ENCODE measurements at regions not wholly inside any gene's neighbourhood (a gene's known extent, or its start where the extent isn't known, plus 50 kb on each side); places are given as distances from the start of the nearest gene placed in this dataset.

- no peak overlapping the region for H3K4me3 ChIP-seq (ENCODE audit: low read depth, low read length)
- no peak for TF ChIP-seq CTCF (IDR thresholded peaks at IDR 0.05; ENCODE audit: insufficient read depth, low read depth, low read length)
- H3K36me3 ChIP-seq (ENCODE audit: control insufficient read depth, insufficient read depth, low read length): no peaks in the 10 kb centered on the region
- DNase-seq (ENCODE audit: low read depth): no peak
- H3K27me3 ChIP-seq (ENCODE audit: control insufficient read depth, insufficient read depth, low read length): no peaks in the 10 kb centered on the region
- ChIA-PET CTCF (interaction anchor here (0.8 kb wide), 1 partner anchor 13 kb away, joined by 3 read pairs; no protein-coding TSS in a partner anchor), POLR2A (no interaction called here)
These were observed 323.6 kb downstream of the EIPR1 start for GRCh38 chr2:3054066-3054465.

GRCh38 chr2:3051266-3051665 lies 326.4 kb downstream of the EIPR1 start:
- Histone ChIP-seq H3K27me3 (ENCODE audit: control insufficient read depth, insufficient read depth, low read length) (no peaks in the 10 kb centered on the region), H3K4me3 (ENCODE audit: low read depth, low read length) (no peak overlapping the region), H3K36me3 (ENCODE audit: control insufficient read depth, insufficient read depth, low read length) (no peaks in the 10 kb centered on the region)
- CTCF ChIA-PET: no interaction called here
- POLR2A ChIA-PET: no interaction called here
- DNase-seq (ENCODE audit: low read depth): no peak
- TF ChIP-seq CTCF (IDR thresholded peaks at IDR 0.05; ENCODE audit: insufficient read depth, low read depth, low read length): no peak

GRCh38 chr2:3046170-3046865 lies 331.3 kb downstream of the EIPR1 start:
- ChIA-PET CTCF (no interaction called here), POLR2A (no interaction called here)
- no peak for DNase-seq (ENCODE audit: low read depth)
- Histone ChIP-seq H3K36me3 (ENCODE audit: control insufficient read depth, insufficient read depth, low read length) (no peaks in the 10 kb centered on the region), H3K27me3 (ENCODE audit: control insufficient read depth, insufficient read depth, low read length) (no peaks in the 10 kb centered on the region), H3K4me3 (ENCODE audit: low read depth, low read length) (no peak overlapping the region)
- TF ChIP-seq CTCF (IDR thresholded peaks at IDR 0.05; ENCODE audit: insufficient read depth, low read depth, low read length): no peak

- ChIA-PET CTCF (no interaction called here), POLR2A (no interaction called here)
- Histone ChIP-seq H3K36me3 (ENCODE audit: control insufficient read depth, insufficient read depth, low read length) (no peaks in the 10 kb centered on the region), H3K27me3 (ENCODE audit: control insufficient read depth, insufficient read depth, low read length) (no peaks in the 10 kb centered on the region), H3K4me3 (ENCODE audit: low read depth, low read length) (no peak overlapping the region)
- no peak for DNase-seq (ENCODE audit: low read depth)
- TF ChIP-seq CTCF (IDR thresholded peaks at IDR 0.05; ENCODE audit: insufficient read depth, low read depth, low read length): no peak
These were observed 332.2 kb downstream of the EIPR1 start for GRCh38 chr2:3045318-3045921.

- H3K4me3 ChIP-seq (ENCODE audit: low read depth, low read length): no peak overlapping the region
- H3K36me3 ChIP-seq (ENCODE audit: control insufficient read depth, insufficient read depth, low read length): no peaks in the 10 kb centered on the region
- DNase-seq (ENCODE audit: low read depth): no peak
- ChIA-PET CTCF (no interaction called here), POLR2A (no interaction called here)
- H3K27me3 ChIP-seq (ENCODE audit: control insufficient read depth, insufficient read depth, low read length): no peaks in the 10 kb centered on the region
- no peak for TF ChIP-seq CTCF (IDR thresholded peaks at IDR 0.05; ENCODE audit: insufficient read depth, low read depth, low read length)
These were observed 332.9 kb downstream of the EIPR1 start for GRCh38 chr2:3044587-3045317.
